Endothelial cell of umbilical vein (primary cell): ENCODE measurements at regions not wholly inside any gene's neighbourhood (a gene's known extent, or its start where the extent isn't known, plus 50 kb on each side); places are given as distances from the start of the nearest gene placed in this dataset.

ENCODE experiments used
- EZH2 ChIP-seq: IDR thresholded peaks from 2 replicates; pipeline ENCODE4 v1.6.1; 2012; ENCODE audit warnings: borderline replicate concordance, low read depth, mild to moderate bottlenecking, moderate library complexity, low read length, inconsistent platforms; ENCODE audit not compliant: severe bottlenecking
- JUN ChIP-seq: IDR thresholded peaks from 2 replicates; pipeline ENCODE4 v1.6.1; 2011; ENCODE audit warnings: borderline replicate concordance, low read depth; ENCODE audit not compliant: insufficient read length, insufficient read depth
- POLR2AphosphoS5 ChIP-seq: IDR thresholded peaks from 2 replicates; pipeline ENCODE4 v1.6.1; 2012; ENCODE audit warnings: low read depth, mild to moderate bottlenecking, control low read depth, low read length, moderate library complexity; ENCODE audit not compliant: insufficient read depth
- TF ChIP-seq, protein P1 (sequence below), 2 donors: IDR thresholded peaks; 1 replicate in 1 of 2; 2 replicates in 1 of 2; pipeline ENCODE4 v1.5.1; 2011; ENCODE audit warnings: low read length in 2 of 2, mild to moderate bottlenecking in 2 of 2, moderate library complexity in 2 of 2, control low read depth in 1 of 2, inconsistent platforms in 1 of 2, low read depth in 1 of 2; ENCODE audit not compliant: insufficient read depth in 1 of 2; ENCODE audit errors: extremely low read depth in 1 of 2
- TF ChIP-seq, protein P2 (sequence below): IDR thresholded peaks from 2 replicates; pipeline ENCODE4 v1.6.1; 2011; ENCODE audit not compliant: insufficient read depth, insufficient read length

DNA sequence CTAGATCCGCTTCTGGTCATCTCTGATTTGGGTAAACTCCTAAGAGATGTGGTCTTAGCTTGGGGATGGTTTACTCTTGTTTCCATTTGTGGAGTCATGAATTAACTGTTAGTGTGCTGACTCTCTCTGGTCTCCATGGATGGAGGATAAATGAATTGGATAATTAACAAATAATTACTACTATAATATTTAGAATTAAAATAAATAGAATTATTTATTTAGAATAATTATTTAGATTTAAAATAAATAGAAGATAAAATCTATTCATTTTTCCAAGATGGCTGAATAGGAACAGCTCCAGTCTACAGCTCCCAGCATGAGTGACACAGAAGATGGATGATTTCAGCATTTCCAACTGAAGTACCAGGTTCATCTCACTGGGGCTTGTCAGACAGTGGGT, 1587.4 kb upstream of the AGA start:
- TF ChIP-seq POLR2AphosphoS5 = no peak
- TF ChIP-seq, protein P1, sequence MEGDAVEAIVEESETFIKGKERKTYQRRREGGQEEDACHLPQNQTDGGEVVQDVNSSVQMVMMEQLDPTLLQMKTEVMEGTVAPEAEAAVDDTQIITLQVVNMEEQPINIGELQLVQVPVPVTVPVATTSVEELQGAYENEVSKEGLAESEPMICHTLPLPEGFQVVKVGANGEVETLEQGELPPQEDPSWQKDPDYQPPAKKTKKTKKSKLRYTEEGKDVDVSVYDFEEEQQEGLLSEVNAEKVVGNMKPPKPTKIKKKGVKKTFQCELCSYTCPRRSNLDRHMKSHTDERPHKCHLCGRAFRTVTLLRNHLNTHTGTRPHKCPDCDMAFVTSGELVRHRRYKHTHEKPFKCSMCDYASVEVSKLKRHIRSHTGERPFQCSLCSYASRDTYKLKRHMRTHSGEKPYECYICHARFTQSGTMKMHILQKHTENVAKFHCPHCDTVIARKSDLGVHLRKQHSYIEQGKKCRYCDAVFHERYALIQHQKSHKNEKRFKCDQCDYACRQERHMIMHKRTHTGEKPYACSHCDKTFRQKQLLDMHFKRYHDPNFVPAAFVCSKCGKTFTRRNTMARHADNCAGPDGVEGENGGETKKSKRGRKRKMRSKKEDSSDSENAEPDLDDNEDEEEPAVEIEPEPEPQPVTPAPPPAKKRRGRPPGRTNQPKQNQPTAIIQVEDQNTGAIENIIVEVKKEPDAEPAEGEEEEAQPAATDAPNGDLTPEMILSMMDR (IDR thresholded peaks at IDR 0.05; ENCODE audit: extremely low read depth in 1 of 2, insufficient read depth in 1 of 2, low read depth in 1 of 2, low read length in 2 of 2) = no peak
- TF ChIP-seq EZH2 = no peak
- TF ChIP-seq JUN = no peak
- TF ChIP-seq, protein P2, sequence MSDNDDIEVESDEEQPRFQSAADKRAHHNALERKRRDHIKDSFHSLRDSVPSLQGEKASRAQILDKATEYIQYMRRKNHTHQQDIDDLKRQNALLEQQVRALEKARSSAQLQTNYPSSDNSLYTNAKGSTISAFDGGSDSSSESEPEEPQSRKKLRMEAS = no peak
